ENCODE measurements at regions not wholly inside any gene's neighbourhood (a gene's known extent, or its start where the extent isn't known, plus 50 kb on each side); places are given as distances from the start of the nearest gene placed in this dataset.
A peak's percentile ranks its signal among the peaks of the same experiment; 100 is the strongest.

DNA sequence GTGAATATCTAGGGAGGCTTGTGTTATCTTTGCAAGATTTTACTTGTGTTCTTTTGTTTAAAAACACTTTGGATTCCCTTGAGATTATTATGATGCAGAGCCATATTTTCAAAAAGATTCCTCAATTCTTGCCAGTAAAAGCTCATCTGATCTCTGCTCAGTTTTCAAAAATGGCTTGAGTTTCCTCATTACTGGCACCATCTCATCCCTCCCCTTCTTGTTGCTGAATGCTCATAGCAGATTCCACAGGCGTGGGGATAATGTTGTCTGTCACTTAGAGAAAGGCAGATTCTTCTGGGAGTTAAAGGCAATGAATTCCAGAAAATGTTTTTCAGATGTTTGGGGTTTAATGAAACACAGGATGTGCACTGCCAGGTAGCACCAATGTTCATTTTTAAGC is 170.4 kb upstream of the TANK start:
- Mint-ChIP-seq H3K4me3 (ENCODE audit: low read depth) (no peak overlapping the region), H3K27me3 (no peaks in the 10 kb centered on the region), H3K4me1 (ENCODE audit: low read depth) (peaks cover 8% of the 10 kb centered on the region), H3K9me3 (ENCODE audit: low read depth) (peaks cover 7% of the 10 kb centered on the region), H3K36me3 (ENCODE audit: insufficient read depth) (no peaks in the 10 kb centered on the region), H3K27ac (no peak overlapping the region)
- no peak for DNase-seq (ENCODE audit: low spot score, unreplicated experiment)
- TF ChIP-seq, protein P1, sequence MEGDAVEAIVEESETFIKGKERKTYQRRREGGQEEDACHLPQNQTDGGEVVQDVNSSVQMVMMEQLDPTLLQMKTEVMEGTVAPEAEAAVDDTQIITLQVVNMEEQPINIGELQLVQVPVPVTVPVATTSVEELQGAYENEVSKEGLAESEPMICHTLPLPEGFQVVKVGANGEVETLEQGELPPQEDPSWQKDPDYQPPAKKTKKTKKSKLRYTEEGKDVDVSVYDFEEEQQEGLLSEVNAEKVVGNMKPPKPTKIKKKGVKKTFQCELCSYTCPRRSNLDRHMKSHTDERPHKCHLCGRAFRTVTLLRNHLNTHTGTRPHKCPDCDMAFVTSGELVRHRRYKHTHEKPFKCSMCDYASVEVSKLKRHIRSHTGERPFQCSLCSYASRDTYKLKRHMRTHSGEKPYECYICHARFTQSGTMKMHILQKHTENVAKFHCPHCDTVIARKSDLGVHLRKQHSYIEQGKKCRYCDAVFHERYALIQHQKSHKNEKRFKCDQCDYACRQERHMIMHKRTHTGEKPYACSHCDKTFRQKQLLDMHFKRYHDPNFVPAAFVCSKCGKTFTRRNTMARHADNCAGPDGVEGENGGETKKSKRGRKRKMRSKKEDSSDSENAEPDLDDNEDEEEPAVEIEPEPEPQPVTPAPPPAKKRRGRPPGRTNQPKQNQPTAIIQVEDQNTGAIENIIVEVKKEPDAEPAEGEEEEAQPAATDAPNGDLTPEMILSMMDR (IDR thresholded peaks at IDR 0.05; ENCODE audit: unreplicated experiment): no peak

DNA sequence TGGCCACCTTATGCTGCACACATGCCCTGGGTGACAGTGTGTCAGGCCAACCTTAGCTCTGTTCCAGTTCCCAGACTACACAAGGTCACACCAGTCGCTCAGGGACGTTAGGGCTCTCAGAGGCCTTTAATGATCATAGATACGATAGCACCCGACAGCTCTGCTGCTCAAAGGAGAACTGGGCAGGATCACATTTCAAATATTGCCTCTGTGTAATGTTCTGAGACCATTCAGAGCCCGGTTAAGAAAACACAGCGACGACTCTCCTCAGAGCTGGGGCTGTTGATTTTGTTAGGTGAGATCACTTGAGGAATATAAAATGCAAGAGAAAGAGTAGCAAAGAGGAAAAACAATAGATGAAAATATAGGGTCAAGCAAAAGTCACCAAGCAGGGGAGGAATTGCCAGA is 166.6 kb upstream of the TANK start:
- H3K9me3 Mint-ChIP-seq (ENCODE audit: low read depth): no peaks in the 10 kb centered on the region
- H3K27me3 Mint-ChIP-seq: no peaks in the 10 kb centered on the region
- H3K4me3 Mint-ChIP-seq (ENCODE audit: low read depth): no peak overlapping the region
- no peak for DNase-seq (ENCODE audit: low spot score, unreplicated experiment)
- TF ChIP-seq, protein P1 (IDR thresholded peaks at IDR 0.05; ENCODE audit: unreplicated experiment): no peak
- H3K4me1 Mint-ChIP-seq (ENCODE audit: low read depth): peaks cover 8% of the 10 kb centered on the region
- no peaks in the 10 kb centered on the region for H3K36me3 Mint-ChIP-seq (ENCODE audit: insufficient read depth)
- H3K27ac Mint-ChIP-seq: peak overlapping the region; percentile 49

DNA sequence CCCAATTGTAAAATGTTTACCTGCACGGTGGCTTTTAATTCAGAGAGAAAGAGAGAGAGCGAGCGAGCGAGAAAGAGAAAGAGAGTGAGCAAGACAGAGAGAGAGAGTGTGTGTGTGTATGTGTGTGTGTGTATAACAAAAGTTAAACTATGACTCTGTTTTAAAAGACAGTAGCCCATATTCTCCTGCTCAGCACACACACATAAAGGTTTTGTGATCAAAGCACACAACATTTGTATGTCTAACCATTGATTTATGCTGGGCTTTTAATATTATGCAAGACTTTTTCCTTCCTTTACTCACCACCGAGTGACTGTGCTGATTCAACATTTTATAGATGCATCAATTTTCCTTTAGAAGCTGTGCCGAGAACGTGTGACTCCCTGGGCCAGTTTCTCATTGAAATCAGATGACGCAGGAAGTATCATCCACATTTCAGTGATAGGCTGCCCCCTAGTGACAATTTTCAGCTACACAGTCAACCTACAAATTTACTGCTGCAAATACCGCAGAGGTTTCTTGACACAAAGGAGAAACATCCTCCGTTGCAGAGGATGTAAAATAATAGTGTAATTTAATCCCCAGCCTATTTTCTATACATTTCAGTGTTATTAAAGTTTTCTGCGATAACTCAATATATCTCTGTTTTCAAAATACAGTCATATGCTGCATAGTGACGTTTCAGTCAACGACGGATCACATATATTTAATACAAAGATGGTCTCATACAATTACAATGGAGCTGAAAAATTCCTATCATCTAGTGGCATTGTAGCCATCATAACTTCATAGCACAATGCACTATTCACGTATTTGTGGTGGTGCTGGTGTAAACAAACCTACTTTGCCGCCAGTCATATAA is 165.9 kb upstream of the TANK start:
- H3K4me1 Mint-ChIP-seq (ENCODE audit: low read depth): peaks cover 8% of the 10 kb centered on the region
- H3K27me3 Mint-ChIP-seq: no peaks in the 10 kb centered on the region
- H3K36me3 Mint-ChIP-seq (ENCODE audit: insufficient read depth): no peaks in the 10 kb centered on the region
- H3K9me3 Mint-ChIP-seq (ENCODE audit: low read depth): no peaks in the 10 kb centered on the region
- TF ChIP-seq, protein P1 (IDR thresholded peaks at IDR 0.05; ENCODE audit: unreplicated experiment): peak; percentile 87
- H3K4me3 Mint-ChIP-seq (ENCODE audit: low read depth): no peak overlapping the region
- peak; percentile 62 for DNase-seq (ENCODE audit: low spot score, unreplicated experiment)
- peak overlapping the region; percentile 49 for H3K27ac Mint-ChIP-seq

DNA sequence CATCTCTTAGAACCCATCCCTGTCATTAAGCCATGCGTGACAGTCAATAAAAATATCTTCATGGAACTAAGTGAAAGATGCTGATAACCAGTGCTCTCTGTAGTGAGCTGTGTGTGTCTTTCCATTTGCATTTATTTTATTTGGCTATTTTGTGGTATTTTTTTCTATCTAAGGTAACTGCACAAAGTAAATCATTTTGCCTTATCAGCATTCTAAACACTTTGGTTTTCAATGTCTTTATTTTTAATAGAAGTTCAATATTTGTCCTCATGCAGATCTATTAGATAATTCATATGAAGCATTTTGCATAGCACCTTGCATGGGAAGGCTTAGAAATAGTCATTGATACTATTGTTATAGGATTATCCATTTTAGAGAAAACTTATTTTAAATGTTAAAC is 163.6 kb upstream of the TANK start:
- TF ChIP-seq, protein P1 (IDR thresholded peaks at IDR 0.05; ENCODE audit: unreplicated experiment): no peak
- no peak for DNase-seq (ENCODE audit: low spot score, unreplicated experiment)
- Mint-ChIP-seq H3K27me3 (no peaks in the 10 kb centered on the region), H3K27ac (no peak overlapping the region), H3K4me1 (ENCODE audit: low read depth) (peaks cover 8% of the 10 kb centered on the region), H3K4me3 (ENCODE audit: low read depth) (no peak overlapping the region), H3K9me3 (ENCODE audit: low read depth) (no peaks in the 10 kb centered on the region), H3K36me3 (ENCODE audit: insufficient read depth) (no peaks in the 10 kb centered on the region)

DNA sequence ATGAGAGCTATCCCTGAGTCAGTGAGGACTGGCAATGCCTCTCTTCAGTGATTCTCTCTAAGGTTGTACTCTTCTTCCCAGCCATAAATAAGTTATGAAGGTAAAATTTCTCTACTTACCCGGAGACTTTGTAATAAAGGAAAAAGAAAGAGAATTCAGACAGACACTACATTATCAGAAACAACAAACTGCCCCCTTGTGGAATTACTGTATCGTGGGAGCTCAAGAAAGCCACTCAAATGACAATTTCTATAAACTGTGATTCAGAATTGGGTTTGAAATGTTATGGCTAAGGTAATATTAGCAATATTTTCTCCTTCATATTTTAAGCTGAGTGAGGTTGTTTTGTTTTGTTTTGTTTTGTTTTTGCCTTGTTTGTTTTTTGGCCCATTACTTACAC is 155.8 kb upstream of the TANK start:
- no peak for DNase-seq (ENCODE audit: low spot score, unreplicated experiment)
- TF ChIP-seq, protein P1 (IDR thresholded peaks at IDR 0.05; ENCODE audit: unreplicated experiment): peak; percentile 29
- no peaks in the 10 kb centered on the region for H3K4me1 Mint-ChIP-seq (ENCODE audit: low read depth)
- H3K27ac Mint-ChIP-seq: no peak overlapping the region
- no peaks in the 10 kb centered on the region for H3K27me3 Mint-ChIP-seq
- no peaks in the 10 kb centered on the region for H3K36me3 Mint-ChIP-seq (ENCODE audit: insufficient read depth)
- peaks cover 4% of the 10 kb centered on the region for H3K9me3 Mint-ChIP-seq (ENCODE audit: low read depth)
- no peak overlapping the region for H3K4me3 Mint-ChIP-seq (ENCODE audit: low read depth)
